ENCODE measurements at regions not wholly inside any gene's neighbourhood (a gene's known extent, or its start where the extent isn't known, plus 50 kb on each side); places are given as distances from the start of the nearest gene placed in this dataset.
"Not testable (repeated sequence)": the region's sequence is repeated elsewhere in the genome, so short reads cannot be mapped to it uniquely, and the experiment has no call there.

DNA sequence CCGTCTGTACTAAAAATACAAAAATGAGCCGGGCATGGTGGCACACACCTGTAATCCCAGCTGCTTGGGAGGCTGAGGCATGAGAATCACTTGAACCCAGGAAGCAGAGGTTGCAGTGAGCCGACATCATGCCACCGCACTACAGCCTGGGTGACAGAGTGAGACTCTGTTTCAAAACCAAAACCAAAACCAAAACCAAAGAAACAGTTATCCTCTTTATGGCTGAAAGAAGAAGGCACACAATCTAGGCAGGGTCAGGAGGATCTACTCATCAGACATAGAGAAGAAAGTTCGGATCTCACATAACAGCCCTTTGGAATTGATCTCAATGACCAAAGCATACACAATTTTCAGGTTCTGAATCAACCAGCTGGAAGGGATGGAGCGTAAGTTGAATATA, 411.3 kb upstream of the SLC35B3 start:
- not testable (repeated sequence) for DNase-seq

DNA sequence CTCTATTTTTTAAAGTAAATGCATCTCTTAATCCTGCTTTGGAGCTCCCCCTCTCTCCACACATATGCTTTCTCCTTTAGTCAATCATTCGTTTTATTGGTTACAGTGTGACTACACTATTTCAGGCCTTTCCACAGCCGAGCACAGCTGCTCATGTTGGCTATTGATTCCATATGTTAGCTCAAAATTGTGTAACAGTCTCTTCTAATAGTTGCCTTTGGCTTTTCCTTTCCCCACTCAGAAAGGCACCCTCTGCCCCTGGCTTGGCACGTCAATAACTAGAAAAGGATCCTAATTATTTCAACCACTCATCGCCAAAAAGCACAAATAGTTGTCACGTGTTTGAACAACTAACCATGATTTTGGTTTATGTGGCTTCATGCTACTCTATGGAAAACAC, 410.3 kb upstream of the SLC35B3 start:
- DNase-seq = no peak

DNA sequence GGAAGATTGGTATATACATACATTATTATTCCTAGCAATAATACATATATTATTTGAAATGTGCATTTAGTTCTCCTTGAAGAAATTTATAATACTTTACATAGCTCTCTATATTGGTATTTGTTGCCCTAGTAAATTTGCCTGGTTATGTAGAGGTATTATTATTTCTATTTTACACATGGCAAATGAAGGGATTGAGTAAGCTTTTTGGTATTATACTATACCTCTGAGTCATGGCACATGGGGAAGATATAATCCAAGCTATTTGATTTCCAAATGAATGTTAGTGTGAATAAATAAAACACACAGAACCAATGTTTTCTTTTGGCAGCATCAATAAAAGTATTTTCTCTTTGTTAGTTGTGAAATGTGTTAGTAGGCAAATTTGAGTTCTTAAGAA, 409.6 kb upstream of the SLC35B3 start:
- no peak for DNase-seq

DNA sequence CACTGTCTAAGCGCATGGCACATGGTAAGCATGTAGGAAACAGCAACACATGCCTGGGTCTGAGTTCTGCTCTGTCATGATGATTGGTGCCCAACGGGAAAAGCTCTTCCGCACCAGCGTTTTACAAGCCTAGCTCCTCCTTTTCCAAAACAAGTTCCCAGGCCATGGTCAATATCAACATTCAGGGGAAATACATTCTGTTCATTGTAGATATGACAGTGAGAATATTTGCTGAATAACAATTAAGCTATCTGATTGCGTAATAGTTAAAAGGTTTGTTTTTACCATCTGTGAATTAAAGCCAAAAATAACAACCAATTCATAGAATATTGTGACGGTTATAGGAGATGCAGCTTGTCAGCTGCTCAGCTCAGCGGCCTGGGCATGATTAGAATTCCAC, 404.3 kb upstream of the SLC35B3 start:
- peak; percentile 43 for DNase-seq

DNA sequence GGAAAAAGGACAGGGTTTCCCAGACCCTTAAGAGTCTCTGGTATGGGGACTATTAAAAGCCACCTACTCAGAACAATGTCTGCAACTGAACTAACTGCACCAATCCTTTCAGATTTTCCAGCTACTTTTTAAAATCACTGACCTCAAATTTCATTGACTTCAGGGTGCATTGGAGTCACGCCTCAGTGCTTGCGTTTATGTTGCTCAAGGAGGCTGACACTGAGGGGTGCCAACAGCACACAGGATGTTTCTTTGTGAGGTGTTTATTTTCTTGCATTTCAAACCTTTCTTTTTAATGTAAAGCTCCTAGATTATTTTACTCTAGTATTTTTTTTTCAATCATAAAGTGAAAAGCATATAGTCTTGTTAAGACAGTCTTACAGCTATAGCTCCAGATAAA, 402.0 kb upstream of the SLC35B3 start:
- no peak for DNase-seq

DNA sequence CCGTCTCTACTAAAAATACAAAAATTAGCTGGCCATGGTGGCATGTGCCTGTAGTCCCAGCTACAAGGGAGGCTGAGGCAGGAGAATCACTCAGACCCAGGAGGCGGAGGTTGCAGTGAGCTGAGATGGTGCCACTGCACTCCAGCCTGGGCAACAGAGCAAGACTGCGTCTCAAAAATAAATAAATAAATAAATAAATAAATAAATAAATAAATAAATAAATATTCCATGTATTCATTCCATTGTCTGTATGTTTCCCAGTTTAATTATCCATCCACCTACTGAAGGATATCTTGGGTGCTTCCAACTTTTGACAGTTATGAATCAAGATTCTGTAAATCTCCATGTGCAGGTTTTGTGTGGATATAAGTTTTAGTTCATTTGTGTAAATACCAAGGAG, 397.4 kb upstream of the SLC35B3 start:
- DNase-seq = not testable (repeated sequence)

DNA sequence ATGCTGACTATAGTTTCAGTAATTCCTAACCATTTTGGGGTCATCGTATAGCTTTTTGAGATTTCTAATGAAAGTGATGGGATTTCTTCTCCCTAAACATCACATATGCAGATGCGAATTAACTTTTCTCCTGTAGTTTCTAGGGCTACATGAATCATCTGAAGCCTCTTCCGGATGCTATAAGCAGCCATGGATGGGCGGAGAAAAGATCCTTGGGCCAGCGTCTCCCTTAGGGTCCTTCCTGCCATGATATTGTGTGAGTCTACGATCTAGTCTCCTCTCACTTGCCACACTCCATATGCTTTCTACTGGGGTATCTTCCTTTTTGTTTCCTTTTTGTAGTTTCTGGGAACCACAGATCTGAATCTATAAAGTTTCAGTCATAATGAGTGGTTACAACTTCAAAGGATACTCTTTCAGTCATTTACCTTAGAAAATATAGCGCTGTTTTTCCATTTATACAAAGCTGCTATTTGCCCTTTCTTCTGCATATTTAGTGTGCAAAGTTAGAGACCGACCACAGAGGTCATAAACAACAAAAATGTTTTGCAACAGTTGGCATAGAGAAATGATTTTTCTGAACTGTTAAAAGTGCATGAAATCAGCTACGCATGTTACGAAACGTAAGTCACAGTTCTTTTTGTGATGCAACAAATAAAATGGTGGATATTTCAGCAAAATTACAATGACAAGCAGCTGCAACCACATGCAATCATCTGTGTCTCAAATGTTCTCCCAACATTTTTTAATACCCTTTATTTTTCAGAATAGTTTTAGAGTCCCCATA, 396.2 kb upstream of the SLC35B3 start:
- no peak for DNase-seq

DNA sequence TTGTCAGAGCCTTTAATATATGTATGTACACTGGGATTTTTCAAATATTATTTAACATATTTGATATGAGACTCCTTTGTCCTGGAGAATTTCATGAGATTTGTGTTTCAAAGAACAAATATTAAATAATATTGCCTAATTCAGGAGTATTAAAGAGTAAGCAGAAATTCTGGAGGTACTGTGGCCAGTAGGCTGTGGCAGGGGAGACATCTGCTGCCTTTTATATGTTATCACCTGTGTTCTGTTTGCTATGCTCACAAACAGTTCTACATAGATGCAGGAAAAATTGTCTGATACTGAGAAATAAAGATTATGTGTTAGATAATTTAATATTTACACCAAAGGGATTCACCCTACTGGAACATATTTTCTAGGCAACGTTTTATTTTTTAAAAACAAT, 395.4 kb upstream of the SLC35B3 start:
- DNase-seq = no peak

DNA sequence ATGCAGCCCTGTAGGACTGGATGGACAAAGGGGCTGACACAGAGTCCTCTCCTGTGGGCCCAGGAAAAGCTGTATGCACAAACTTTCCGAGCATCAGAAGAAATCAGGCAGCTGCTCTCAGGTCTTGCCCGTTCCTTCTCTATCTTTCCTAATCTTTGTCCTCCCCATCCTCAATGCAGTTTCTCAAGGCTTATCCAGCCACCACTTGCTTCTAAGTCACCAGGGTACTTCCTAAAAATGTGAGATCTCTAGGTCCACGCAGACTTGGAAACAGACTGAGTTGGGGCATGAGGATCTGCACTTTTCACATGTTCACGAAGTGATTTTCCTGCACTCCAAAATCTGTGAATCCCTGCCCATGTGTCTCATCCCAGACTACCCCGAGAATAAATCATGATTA, 394.5 kb upstream of the SLC35B3 start:
- no peak for DNase-seq

DNA sequence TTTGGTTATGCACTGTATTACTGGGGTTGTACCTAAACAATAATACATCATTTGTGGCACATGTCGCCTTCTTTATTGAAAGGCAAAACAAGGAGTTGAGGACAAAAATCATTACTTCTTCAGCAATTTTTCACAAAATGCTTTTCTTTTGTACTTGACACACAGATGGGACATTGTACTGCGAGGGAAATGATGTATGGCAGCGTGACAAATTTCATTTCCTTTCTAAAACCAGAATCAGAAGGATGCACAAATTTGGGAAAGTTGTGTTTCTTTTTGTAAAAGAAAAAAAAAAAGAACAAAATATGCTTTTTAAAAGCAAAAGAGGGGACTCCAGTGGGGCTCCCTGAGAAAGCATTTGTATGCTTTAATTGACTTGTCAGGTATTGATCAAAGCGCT, 394.0 kb upstream of the SLC35B3 start:
- DNase-seq = no peak

DNA sequence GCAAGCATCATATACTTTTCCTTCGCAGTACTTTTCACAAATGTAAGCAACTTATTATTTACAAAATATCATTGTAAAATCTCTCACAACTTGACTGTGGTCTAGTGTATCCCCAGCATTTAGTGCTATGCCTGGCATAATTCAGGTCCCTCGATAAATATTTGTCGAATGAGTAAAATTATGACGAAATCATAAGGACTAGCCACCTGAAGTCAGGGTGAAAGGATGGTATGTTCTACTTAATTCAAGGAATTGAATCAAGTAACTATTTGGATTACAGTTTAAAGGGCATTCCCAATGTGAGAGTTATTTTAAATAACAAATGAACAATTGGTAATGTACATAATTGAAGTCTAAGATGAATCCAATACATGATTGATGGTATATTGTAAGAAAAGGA, 393.0 kb upstream of the SLC35B3 start:
- no peak for DNase-seq

DNA sequence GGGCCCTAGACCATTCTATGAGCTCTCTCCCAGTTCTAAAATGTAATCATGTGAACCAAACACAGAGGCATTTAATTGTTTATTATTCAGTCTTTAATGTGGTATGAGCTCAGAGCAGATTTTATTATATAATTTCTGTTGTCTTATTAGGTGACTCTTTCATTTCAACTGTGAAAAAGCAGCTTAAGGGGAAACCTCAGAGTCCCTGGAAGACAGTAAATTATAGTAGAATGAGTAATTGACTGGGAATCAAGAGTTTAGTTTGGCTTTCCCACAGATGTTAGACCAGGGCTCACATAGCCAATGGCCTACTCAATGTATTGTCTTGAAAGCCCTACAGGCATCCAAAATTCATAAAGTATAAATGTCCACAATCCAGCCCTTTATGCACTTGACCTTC, 390.4 kb upstream of the SLC35B3 start:
- DNase-seq = no peak

DNA sequence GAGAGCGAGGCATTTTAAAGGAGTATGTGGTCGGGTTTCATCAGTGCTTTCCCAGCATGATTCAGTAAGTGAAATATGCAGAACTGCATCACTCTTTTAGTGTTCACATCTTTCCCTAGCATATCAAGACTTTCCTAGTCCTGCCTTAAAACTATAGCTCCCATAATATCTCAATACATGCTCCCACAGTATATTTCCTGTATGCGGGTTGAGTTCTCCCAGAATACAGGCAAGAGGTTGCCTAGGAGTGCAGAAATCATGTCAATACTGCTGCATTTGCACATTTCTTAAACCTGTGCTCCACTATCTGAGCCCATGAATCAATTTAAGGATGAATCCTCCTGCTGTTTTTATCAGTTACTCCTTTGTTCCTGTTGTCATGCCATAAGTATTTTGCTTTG, 386.6 kb upstream of the SLC35B3 start:
- no peak for DNase-seq

DNA sequence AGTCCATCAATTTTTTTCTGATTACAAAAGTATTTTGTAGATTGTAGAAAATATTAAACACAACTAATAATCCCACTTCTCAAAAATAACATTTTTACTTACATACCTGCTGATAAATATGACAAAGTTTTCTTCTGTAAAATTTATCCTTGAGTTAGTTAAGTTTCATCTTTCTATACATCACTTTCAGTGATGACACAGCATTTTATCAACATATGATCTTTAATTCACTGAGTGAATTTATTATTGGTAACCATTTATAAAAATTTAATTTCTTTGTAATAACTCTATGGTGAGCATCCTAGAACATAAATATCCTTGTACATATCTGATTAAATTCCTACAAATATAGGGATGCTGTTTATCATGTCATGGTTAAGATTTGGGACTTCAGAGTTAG, 385.0 kb upstream of the SLC35B3 start:
- no peak for DNase-seq

DNA sequence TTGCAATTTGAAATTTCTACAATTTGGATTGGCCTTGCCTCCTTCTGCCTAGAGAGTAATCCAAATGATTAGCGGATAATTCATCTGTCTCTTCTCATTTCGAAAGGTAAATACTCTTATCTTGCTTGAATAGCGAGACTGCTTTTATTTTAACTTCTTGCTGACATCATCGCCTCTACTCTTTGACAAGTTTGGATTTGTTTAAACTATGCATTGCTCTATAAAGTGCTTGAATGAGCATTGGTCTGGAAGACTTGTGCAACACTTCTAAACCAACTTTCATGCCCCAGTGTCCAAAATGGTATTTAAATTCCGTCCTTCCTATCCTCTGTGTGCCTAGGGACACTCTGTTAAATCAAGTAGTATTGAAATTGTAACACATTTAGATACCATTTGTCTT, 384.1 kb upstream of the SLC35B3 start:
- no peak for DNase-seq

DNA sequence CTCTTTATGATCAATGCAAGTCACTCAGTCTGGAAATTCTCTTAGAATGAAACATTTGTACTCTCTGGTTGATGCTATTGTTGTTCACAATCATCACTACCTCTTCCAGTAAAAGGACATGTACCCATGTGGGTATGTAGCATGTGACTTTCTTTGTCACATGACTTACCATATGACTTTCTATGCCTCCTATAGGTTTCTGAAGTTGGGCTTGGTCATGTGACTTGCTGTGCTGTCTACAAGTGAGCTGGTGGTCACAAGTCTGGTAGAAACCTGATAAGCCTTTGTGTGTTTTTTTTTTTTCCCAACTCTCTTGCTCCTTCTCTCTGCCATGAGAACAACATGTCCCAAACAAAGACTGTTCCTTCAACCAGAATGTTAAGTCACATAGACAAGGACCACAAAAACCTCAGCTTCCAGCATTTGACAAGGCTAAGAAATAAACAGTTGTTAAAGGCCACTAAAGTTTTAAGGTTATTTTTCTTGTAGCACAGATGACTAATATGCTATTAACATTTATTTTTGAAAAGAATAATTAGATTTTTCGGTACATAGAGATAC, 379.2 kb upstream of the SLC35B3 start:
- no peak for DNase-seq

DNA sequence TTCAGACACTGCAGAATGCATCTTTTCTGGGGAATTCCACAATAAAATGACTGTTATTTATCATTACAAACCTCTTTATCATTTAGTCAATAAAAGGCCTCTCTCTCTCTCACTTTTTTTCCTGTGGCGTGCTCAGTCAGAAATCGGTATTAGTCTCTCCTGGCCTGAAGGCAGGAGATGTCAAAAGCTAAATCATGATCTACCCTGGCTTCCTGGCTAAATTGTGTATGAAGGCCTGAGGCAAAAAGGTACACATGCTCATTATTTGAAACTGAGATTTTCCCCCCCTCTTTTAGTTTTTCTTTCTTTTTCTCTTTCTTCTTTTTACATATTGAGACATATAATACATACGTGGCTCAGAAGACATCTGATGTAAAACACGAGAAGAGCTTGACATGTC, 375.0 kb upstream of the SLC35B3 start:
- DNase-seq = no peak

DNA sequence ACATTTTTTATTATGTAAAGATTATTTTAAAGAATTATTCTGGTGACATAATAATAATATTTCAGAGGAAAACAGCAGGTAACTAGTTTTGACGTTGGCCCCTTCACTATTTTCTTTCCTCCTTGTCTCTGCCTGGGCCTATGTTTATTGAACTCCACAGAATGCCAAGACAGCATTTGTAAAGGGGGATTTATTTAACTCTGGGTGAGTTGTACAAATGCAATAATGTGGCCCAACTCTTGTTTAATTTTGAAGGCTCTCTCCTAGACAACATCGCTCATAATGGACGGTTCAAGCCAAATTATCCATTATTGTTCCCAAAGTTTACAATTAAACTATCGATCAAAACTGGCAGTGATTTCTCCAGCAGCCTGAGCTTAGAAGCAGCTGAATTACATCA, 374.3 kb upstream of the SLC35B3 start:
- DNase-seq = no peak

DNA sequence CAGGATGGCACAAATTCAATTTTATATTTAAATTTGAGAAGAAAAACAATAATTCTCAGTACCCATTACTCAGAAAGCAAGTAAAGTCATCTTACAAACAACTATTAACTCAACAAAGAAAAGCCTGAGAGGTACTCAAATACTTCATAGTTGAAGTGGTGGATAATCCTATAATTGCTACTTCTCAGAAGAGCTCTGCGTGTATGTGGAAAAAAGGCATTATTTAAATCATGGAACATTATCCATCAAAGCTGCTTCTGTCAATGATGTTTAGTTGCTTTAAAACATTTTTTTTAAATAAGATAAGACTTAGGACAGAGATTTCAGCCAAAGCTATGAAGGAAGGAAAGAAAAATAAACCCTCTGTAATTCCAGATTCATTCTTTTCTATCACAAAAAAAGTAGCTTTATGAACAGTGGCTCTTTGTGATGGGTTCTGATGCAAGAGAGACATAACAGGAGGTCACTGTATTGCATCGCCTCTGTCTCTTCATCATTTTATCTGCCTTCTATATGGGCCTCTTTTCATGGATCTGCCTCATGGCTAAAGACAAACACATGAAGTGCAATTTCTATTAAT, 367.9 kb upstream of the SLC35B3 start:
- no peak for DNase-seq

DNA sequence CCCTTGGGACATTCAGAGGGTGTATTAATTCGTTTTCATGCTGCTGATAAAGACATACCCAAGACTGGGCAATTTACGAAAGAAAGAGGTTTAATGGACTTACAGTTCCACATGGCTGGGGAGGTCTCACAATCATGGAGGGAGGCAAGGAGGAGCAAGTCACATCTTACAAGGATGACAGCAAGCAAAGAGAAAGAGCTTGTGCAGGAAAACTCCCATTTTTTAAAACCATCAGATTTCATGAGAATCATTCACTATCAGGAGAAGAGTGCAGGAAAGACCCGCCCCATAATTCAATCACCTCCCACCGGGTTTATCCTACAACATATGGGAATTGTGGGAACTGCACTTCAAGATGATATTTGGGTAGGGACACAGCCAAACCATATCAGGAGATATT, 367.1 kb upstream of the SLC35B3 start:
- not testable (repeated sequence) for DNase-seq

DNA sequence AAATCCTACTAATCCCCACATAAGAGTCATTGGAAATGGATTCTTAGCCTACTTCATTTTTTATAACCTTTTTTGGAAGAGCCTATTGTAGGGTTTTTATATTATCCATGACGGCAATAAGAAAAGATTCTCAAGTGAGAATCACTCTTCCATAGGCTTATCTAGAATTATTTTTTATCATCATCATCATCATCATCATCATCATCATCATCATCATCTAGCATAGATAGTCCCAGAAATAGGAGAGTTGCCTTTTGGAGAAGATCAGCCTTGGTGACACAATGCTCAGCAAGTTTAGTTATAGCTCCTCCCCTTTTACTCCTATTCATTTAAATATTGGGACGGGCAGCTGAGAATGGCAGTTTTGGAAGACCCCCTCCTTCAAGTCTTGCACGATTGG, 359.1 kb upstream of the SLC35B3 start:
- DNase-seq = no peak

DNA sequence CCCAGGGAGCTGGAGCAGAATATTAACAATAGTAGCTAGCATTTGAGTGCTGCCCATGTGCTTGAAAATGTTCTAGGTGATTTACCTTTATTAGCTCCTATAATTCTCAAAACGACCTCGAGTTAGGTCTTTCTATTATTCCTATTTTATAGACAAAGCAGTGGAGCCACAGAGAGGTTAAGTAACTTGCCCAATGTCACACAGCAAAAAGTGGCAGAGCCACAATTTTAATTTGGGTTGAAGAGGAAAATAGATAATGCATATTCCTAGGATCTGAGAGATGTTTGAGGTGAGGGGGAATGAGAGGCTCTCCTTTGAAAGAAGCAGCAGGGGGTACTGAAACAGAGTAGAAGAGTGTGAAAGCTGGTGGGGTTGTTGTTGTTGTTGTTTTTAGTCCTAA, 354.5 kb upstream of the SLC35B3 start:
- no peak for DNase-seq

DNA sequence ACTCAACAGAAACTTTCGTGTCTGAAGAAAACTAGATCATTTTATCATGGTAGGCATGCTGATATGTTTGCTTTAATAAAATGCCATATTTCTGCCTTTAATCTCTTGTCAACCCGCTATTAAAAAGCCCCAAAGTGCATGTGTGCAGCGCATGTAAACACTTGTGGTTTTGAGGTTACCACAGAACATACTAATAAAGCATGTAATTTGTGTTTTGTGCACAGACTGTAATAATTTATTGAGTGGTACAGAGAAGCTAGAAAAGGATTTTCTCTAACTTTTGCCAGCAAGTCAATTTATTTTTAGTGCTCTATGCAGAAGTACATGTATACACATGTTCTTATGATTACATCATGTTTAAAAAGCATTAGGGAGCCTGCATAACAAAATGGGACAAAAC, 349.9 kb upstream of the SLC35B3 start:
- no peak for DNase-seq

DNA sequence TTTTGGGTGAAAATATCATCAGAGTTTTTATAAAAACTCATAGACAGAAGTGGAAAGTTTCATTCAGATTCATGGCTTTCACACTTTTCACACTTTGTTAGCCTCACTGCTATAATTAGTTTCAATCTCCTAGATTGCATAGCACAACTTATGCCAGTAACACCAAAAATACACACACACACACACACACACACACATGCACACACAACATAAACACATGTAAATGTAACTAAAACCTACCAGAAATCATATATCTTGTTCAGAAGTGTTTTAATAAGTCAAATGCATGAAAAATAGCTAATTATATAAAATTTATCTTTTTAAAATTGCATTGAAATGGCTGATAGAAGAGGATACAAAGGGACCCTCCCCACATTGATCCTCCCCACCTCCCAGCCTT, 347.8 kb upstream of the SLC35B3 start:
- no peak for DNase-seq

DNA sequence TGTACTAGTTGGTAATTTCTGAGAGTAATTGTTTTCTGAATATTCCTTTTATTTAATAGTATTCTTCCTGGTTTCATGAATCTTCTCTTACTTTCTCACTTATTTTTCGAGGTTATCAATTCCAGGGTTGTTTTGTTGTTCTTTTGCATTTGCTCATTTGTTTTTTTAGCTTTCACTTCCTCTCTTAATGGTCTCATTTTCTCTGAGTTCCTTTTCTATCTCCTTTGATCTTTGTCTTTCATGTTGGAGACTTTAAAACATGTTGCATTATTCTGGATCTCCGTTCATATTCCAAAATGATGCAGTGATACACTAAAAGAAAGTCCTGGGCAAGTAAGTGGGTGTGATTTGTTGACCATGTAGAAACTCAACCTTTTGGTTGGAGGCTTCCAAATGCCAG, 345.3 kb upstream of the SLC35B3 start:
- no peak for DNase-seq
